K562 (cell line): ENCODE measurements at regions not wholly inside any gene's neighbourhood (a gene's known extent, or its start where the extent isn't known, plus 50 kb on each side); places are given as distances from the start of the nearest gene placed in this dataset.
"Not testable (repeated sequence)": the region's sequence is repeated elsewhere in the genome, so short reads cannot be mapped to it uniquely, and the experiment has no call there.

Experiments
- JUNB ChIP-seq: fragments of 450-650 bp; formaldehyde crosslinking; conservative IDR thresholded peaks from 2 replicates; pipeline ENCODE4 v1.4.0; 2020; ENCODE audit warnings: mild to moderate bottlenecking
- SNAPC5 ChIP-seq: fragments of 250-450 bp; sonication (Bioruptor Pico); IDR thresholded peaks from 2 replicates; pipeline ENCODE4 v1.8.0; 2021; ENCODE audit warnings: moderate library complexity, mild to moderate bottlenecking, inconsistent platforms
- TF ChIP-seq, protein P1 (sequence below): fragments of 450-650 bp; IDR thresholded peaks from 2 replicates; pipeline ENCODE4 v1.6.1; 2016; ENCODE audit warnings: missing biosample characterization, missing genetic modification characterization
- TF ChIP-seq, protein P2 (sequence below): fragments of 450-650 bp; formaldehyde crosslinking; IDR thresholded peaks from 2 replicates; pipeline ENCODE4 v1.4.0; 2022; ENCODE audit warnings: missing genetic modification characterization

GRCh38 chr5:152102908-152103307 lies 178.3 kb upstream of the GLRA1 start:
- TF ChIP-seq JUNB; SNAPC5 (CRISPR knock-in tag): not testable (repeated sequence)
- TF ChIP-seq, protein P1, sequence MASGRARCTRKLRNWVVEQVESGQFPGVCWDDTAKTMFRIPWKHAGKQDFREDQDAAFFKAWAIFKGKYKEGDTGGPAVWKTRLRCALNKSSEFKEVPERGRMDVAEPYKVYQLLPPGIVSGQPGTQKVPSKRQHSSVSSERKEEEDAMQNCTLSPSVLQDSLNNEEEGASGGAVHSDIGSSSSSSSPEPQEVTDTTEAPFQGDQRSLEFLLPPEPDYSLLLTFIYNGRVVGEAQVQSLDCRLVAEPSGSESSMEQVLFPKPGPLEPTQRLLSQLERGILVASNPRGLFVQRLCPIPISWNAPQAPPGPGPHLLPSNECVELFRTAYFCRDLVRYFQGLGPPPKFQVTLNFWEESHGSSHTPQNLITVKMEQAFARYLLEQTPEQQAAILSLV: not testable (repeated sequence)
- TF ChIP-seq, protein P2, sequence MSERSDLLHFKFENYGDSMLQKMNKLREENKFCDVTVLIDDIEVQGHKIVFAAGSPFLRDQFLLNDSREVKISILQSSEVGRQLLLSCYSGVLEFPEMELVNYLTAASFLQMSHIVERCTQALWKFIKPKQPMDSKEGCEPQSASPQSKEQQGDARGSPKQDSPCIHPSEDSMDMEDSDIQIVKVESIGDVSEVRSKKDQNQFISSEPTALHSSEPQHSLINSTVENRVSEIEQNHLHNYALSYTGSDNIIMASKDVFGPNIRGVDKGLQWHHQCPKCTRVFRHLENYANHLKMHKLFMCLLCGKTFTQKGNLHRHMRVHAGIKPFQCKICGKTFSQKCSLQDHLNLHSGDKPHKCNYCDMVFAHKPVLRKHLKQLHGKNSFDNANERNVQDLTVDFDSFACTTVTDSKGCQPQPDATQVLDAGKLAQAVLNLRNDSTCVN: not testable (repeated sequence)
